ENCODE measurements at regions not wholly inside any gene's neighbourhood (a gene's known extent, or its start where the extent isn't known, plus 50 kb on each side); places are given as distances from the start of the nearest gene placed in this dataset.

GRCh38 chr12:24483732-24484131 is 465.2 kb downstream of the BCAT1 start:
- TF ChIP-seq CTCF (IDR thresholded peaks at IDR 0.05 in 8 of 11, conservative IDR thresholded peaks at IDR 0.05 in 3 of 11) = no peak
- no peak for TF ChIP-seq POLR2A (IDR thresholded peaks at IDR 0.05)

Measured in spleen (tissue), 7 donors.